Testis (tissue), 2 donors: ENCODE measurements at regions not wholly inside any gene's neighbourhood (a gene's known extent, or its start where the extent isn't known, plus 50 kb on each side); places are given as distances from the start of the nearest gene placed in this dataset.

Source experiments
- DNase-seq: peaks from one replicate; pipeline ENCODE4 v3.0.0-alpha.2; 2019
- H3K27ac ChIP-seq, 2 donors: fragments of 200-600 bp; sonication (generic); one replicate each; pipeline ENCODE4 v1.5.1; 2019
- H3K27me3 ChIP-seq: fragments of 200-600 bp; sonication (generic); one replicate; pipeline ENCODE4 v1.5.1; 2019
- H3K36me3 ChIP-seq: fragments of 200-600 bp; sonication (generic); one replicate; pipeline ENCODE4 v1.5.1; 2017; ENCODE audit warnings: low read depth; ENCODE audit errors: missing control alignments
- H3K4me1 ChIP-seq: fragments of 200-600 bp; sonication (generic); one replicate; pipeline ENCODE4 v1.5.1; 2019
- H3K4me3 ChIP-seq, 2 donors: fragments of 200-600 bp; sonication (generic); one replicate each; pipeline ENCODE4 v1.5.1; 2017 to 2019
- H3K9me3 ChIP-seq: fragments of 200-600 bp; sonication (generic); one replicate; pipeline ENCODE4 v1.5.1; 2017
- POLR2A ChIP-seq: fragments of 450-650 bp; IDR thresholded peaks from one replicate; pipeline ENCODE4 v1.6.1; 2017; ENCODE audit warnings: antibody characterized with exemption, mild to moderate bottlenecking, moderate library complexity
- WGBS, 2 donors: methylation state at CpG; one replicate each; pipeline ENCODE4 v1.1.5; 2018; 5-methylcytosine and 5-hydroxymethylcytosine counted together
- intact Hi-C: fragments of 100-400 bp; cut with DNase I; formaldehyde crosslinking; loops from one replicate; pipeline ENCODE4 v1.15.1; 2023; ENCODE audit warnings: low total_unique reads
- TF ChIP-seq, protein P1 (sequence below), 3 experiments: fragments of 450-650 bp in 2 of 3; fragments of 200-600 bp in 1 of 3; sonication (generic) in 1 of 3; IDR thresholded peaks; one replicate each; pipeline ENCODE4 v1.5.1; 2016 to 2019; ENCODE audit warnings: antibody characterized with exemption in 3 of 3, mild to moderate bottlenecking in 2 of 3, moderate library complexity in 1 of 3

DNA sequence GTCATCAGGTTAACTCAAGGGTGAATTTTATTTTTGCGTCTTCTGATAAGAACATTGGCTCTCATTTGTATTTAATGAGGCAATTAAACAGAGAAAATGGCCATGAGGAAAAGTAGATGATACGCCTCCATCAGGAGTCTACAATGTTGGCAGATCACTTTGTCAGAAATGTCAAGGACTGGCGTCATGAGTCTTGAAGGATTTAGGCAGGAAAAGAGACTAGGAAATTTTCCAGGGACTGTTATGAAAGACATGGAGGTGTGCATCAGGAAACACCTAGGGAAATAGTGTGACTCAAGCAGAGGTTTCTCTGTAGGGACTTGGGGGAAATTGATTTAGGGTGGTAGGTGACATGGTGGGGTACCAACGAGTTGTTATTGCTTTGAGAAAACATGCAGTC lies 53.4 kb upstream of the SLC35B4 start:
- TF ChIP-seq, protein P1, sequence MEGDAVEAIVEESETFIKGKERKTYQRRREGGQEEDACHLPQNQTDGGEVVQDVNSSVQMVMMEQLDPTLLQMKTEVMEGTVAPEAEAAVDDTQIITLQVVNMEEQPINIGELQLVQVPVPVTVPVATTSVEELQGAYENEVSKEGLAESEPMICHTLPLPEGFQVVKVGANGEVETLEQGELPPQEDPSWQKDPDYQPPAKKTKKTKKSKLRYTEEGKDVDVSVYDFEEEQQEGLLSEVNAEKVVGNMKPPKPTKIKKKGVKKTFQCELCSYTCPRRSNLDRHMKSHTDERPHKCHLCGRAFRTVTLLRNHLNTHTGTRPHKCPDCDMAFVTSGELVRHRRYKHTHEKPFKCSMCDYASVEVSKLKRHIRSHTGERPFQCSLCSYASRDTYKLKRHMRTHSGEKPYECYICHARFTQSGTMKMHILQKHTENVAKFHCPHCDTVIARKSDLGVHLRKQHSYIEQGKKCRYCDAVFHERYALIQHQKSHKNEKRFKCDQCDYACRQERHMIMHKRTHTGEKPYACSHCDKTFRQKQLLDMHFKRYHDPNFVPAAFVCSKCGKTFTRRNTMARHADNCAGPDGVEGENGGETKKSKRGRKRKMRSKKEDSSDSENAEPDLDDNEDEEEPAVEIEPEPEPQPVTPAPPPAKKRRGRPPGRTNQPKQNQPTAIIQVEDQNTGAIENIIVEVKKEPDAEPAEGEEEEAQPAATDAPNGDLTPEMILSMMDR (IDR thresholded peaks at IDR 0.05): no peak
- TF ChIP-seq POLR2A: no peak
- H3K36me3 ChIP-seq: no peaks in the 10 kb centered on the region
- H3K4me1 ChIP-seq: no peaks in the 10 kb centered on the region
- WGBS, 2 donors: 77 to 79% methylated on average over 4 of the region's 4 CpGs
- no peak overlapping the region for H3K4me3 ChIP-seq
- H3K27ac ChIP-seq: no peak overlapping the region
- intact Hi-C loops: no loop called here
- no peaks in the 10 kb centered on the region for H3K9me3 ChIP-seq
- DNase-seq: no peak
- H3K27me3 ChIP-seq: no peaks in the 10 kb centered on the region

DNA sequence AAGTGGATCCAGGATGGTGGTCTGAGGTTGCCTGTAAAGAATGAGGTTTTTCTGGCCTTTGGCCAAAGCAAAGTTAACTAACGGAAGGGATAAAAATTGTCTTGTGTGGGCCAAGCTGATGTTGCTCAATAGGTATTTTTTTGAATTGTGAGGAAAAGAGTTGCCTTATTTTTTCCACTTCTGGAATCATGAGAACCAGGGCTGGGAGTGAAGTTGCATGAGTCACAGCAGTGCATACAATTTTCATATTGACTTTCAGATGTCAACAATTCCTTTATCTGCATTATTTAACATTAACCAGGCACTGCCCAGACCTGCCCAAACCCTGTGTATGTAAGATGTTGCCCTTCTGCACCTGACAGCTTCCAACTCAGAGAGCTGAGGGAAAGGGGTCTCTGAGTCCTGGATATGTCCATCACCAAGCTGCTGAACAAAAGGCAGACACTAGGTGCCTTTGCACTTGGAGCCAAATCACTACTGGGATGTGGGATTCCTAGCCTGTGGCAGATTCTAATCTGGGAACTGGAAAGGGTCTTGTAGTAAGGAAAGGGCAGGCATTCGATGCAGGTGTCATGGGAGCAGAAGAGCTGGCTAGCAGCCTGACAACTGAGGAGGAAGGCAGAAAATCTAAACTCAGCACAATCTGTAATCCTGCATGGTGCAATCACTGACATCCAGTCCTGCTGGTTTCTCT lies 52.3 kb upstream of the SLC35B4 start:
- Histone ChIP-seq H3K27me3 (no peaks in the 10 kb centered on the region), H3K4me1 (no peaks in the 10 kb centered on the region), H3K36me3 (no peaks in the 10 kb centered on the region), H3K27ac (no peak overlapping the region), H3K4me3 (no peak overlapping the region), H3K9me3 (no peaks in the 10 kb centered on the region)
- TF ChIP-seq POLR2A: no peak
- TF ChIP-seq, protein P1 (IDR thresholded peaks at IDR 0.05): no peak
- WGBS, 2 donors: 59 to 68% methylated on average over 2 of the region's 2 CpGs
- intact Hi-C loops: no loop called here
- no peak for DNase-seq

DNA sequence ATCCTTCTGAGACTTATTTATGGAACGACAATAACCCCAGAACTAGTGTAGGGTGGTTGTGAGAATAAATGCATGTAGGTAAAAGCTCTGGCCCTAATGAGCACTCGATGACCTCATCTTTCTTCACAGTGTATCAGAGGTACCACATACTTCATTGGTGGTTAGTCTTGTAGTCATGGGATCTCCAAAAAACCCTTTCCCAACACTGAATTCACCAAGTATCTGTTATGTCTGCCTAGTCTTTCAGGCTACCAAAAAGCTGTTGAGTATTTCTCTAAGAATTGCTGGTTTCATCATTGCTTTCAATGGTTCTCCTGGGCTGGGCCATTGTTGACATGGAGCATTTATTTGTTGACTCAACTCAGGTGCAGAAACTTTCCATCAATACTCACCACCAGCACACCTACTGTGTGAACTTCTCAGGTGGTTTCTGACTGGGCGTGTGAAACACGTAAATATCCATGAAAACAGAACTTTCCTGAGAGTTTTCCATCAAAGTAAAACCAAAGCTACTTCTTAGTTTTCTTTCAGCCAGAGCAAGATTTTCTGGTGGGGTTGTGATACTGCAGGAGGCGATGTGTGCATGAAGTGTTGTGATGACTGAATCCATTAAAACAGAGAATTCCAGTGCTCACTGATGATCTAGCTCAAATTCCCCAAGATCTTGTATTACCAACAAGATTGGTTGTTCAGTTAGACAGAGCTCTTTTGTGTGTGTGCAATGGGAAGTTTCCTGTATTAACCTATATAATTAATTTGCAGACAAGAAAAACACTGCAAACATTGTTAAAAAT lies 51.4 kb upstream of the SLC35B4 start:
- no peaks in the 10 kb centered on the region for H3K9me3 ChIP-seq
- no peak overlapping the region for H3K27ac ChIP-seq
- intact Hi-C loops: no loop called here
- H3K27me3 ChIP-seq: no peaks in the 10 kb centered on the region
- no peaks in the 10 kb centered on the region for H3K4me1 ChIP-seq
- 93 to 97% methylated on average over 5 of the region's 5 CpGs for WGBS, 2 donors
- H3K4me3 ChIP-seq: no peak overlapping the region
- H3K36me3 ChIP-seq: no peaks in the 10 kb centered on the region
- DNase-seq: no peak
- TF ChIP-seq, protein P1 (IDR thresholded peaks at IDR 0.05): no peak
- TF ChIP-seq POLR2A: no peak
